ENCODE measurements at regions not wholly inside any gene's neighbourhood (a gene's known extent, or its start where the extent isn't known, plus 50 kb on each side); places are given as distances from the start of the nearest gene placed in this dataset.

- Histone ChIP-seq H3K4me3 (no peak overlapping the region), H3K36me3 (ENCODE audit: low read depth) (no peaks in the 10 kb centered on the region), H3F3A (ENCODE audit: insufficient read depth, low read depth) (no peaks in the 10 kb centered on the region), H3K9me2 (ENCODE audit: insufficient read depth) (no peaks in the 10 kb centered on the region; the same call in 1 of the 2 replicates), H3K27me3 (ENCODE audit: insufficient read depth, low read depth) (no peaks in the 10 kb centered on the region), H4K20me1 (ENCODE audit: insufficient read depth) (no peaks in the 10 kb centered on the region), H3K4me2 (no peak overlapping the region), H3K79me2 (ENCODE audit: low read depth) (no peaks in the 10 kb centered on the region), H3K9me3 (ENCODE audit: insufficient read depth, low read depth) (no peaks in the 10 kb centered on the region), H3K27ac (no peak overlapping the region), H2AFZ (no peak overlapping the region), H3K4me1 (replicated peaks; ENCODE audit: insufficient read depth) (no peaks in the 10 kb centered on the region)
- TF ChIP-seq EZH2 (IDR thresholded peaks at IDR 0.05; ENCODE audit: low read depth) = no peak
- no peak for TF ChIP-seq CTCF (conservative IDR thresholded peaks at IDR 0.05)
- no peak for DNase-seq
- intact Hi-C loops (cut with micrococcal nuclease; ENCODE audit: unreplicated experiment) = no loop called here
- no TSS peak for BruUV-seq (replicated peaks)
- ChIA-PET CTCF (no interaction called here), POLR2A (ENCODE audit: unreplicated experiment) (no interaction called here)
These were observed 89.2 kb upstream of the ARGLU1 start for GRCh38 chr13:106657104-106657503.

GRCh38 chr13:106656186-106656585, 88.2 kb upstream of the ARGLU1 start:
- ChIA-PET CTCF (no interaction called here), POLR2A (ENCODE audit: unreplicated experiment) (no interaction called here)
- Histone ChIP-seq H3K4me2 (no peak overlapping the region), H4K20me1 (ENCODE audit: insufficient read depth) (no peaks in the 10 kb centered on the region), H3K9me3 (ENCODE audit: insufficient read depth, low read depth) (no peaks in the 10 kb centered on the region), H3K36me3 (ENCODE audit: low read depth) (no peaks in the 10 kb centered on the region), H3K9me2 (ENCODE audit: insufficient read depth) (no peaks in the 10 kb centered on the region; the same call in 1 of the 2 replicates), H3K27me3 (ENCODE audit: insufficient read depth, low read depth) (no peaks in the 10 kb centered on the region), H3K4me1 (replicated peaks; ENCODE audit: insufficient read depth) (no peaks in the 10 kb centered on the region), H3K4me3 (no peak overlapping the region), H3K79me2 (ENCODE audit: low read depth) (no peaks in the 10 kb centered on the region), H3F3A (ENCODE audit: insufficient read depth, low read depth) (no peaks in the 10 kb centered on the region), H3K27ac (no peak overlapping the region), H2AFZ (no peak overlapping the region)
- DNase-seq = no peak
- TF ChIP-seq EZH2 (IDR thresholded peaks at IDR 0.05; ENCODE audit: low read depth) (no peak), CTCF (conservative IDR thresholded peaks at IDR 0.05) (no peak)
- intact Hi-C loops (cut with micrococcal nuclease; ENCODE audit: unreplicated experiment) = no loop called here
- no TSS peak for BruUV-seq (replicated peaks)

GRCh38 chr13:106651442-106651841, 83.5 kb upstream of the ARGLU1 start:
- ChIA-PET CTCF (no interaction called here), POLR2A (ENCODE audit: unreplicated experiment) (no interaction called here)
- no peak for DNase-seq
- Histone ChIP-seq H3F3A (ENCODE audit: insufficient read depth, low read depth) (no peaks in the 10 kb centered on the region), H3K79me2 (ENCODE audit: low read depth) (no peaks in the 10 kb centered on the region), H3K9me2 (ENCODE audit: insufficient read depth) (no peaks in the 10 kb centered on the region), H3K4me3 (no peak overlapping the region), H3K36me3 (ENCODE audit: low read depth) (no peaks in the 10 kb centered on the region), H2AFZ (no peak overlapping the region; the same call in 1 of the 2 replicates), H3K27ac (no peak overlapping the region), H3K27me3 (ENCODE audit: insufficient read depth, low read depth) (no peaks in the 10 kb centered on the region), H3K4me2 (no peak overlapping the region), H3K9me3 (ENCODE audit: insufficient read depth, low read depth) (no peaks in the 10 kb centered on the region), H4K20me1 (ENCODE audit: insufficient read depth) (no peaks in the 10 kb centered on the region), H3K4me1 (replicated peaks; ENCODE audit: insufficient read depth) (peaks cover 10% of the 10 kb centered on the region; the same call in 1 of the 2 replicates)
- intact Hi-C loops (cut with micrococcal nuclease; ENCODE audit: unreplicated experiment) = no loop called here
- no TSS peak for BruUV-seq (replicated peaks)
- TF ChIP-seq CTCF (conservative IDR thresholded peaks at IDR 0.05) (no peak), EZH2 (IDR thresholded peaks at IDR 0.05; ENCODE audit: low read depth) (no peak)
